H9 (cell line): ENCODE measurements at regions not wholly inside any gene's neighbourhood (a gene's known extent, or its start where the extent isn't known, plus 50 kb on each side); places are given as distances from the start of the nearest gene placed in this dataset.

Experiments used
- DNase-seq: peaks from one replicate; pipeline ENCODE4 v3.0.0-alpha.2; 2017
- H2AFZ ChIP-seq: one replicate; pipeline ENCODE4 v1.6.1; 2013; ENCODE audit warnings: mild to moderate bottlenecking, low read length, control low read depth, moderate library complexity
- H2AK5ac ChIP-seq: 2 replicates; pipeline ENCODE4 v1.6.1; 2013; ENCODE audit warnings: low read length, control low read depth, mixed read lengths; ENCODE audit not compliant: insufficient read length
- H2BK120ac ChIP-seq: one replicate; pipeline ENCODE4 v1.6.1; 2013; ENCODE audit warnings: low read depth, mild to moderate bottlenecking, low read length, control low read depth, inconsistent platforms; ENCODE audit not compliant: poor library complexity, severe bottlenecking
- H2BK12ac ChIP-seq: 2 replicates; pipeline ENCODE4 v1.6.1; 2013; ENCODE audit warnings: low read length, control low read depth, mixed read lengths, low read depth; ENCODE audit not compliant: insufficient read length
- H2BK15ac ChIP-seq: 2 replicates; pipeline ENCODE4 v1.6.1; 2013; ENCODE audit warnings: low read depth, low read length, control low read depth
- H2BK20ac ChIP-seq: one replicate; pipeline ENCODE4 v1.6.1; 2013; ENCODE audit warnings: low read depth, mild to moderate bottlenecking, low read length, control low read depth, inconsistent platforms; ENCODE audit not compliant: poor library complexity, severe bottlenecking
- H2BK5ac ChIP-seq: 2 replicates; pipeline ENCODE4 v1.6.1; 2013; ENCODE audit warnings: low read length, control low read depth, mixed read lengths; ENCODE audit not compliant: insufficient read length
- H3K14ac ChIP-seq: 2 replicates; pipeline ENCODE4 v1.6.1; 2013; ENCODE audit warnings: low read length, control low read depth; ENCODE audit not compliant: insufficient read depth
- H3K18ac ChIP-seq: 2 replicates; pipeline ENCODE4 v1.6.1; 2013; ENCODE audit warnings: low read depth, mild to moderate bottlenecking, mixed read lengths, low read length, control low read depth; ENCODE audit not compliant: insufficient read length
- H3K23ac ChIP-seq: 2 replicates; pipeline ENCODE4 v1.6.1; 2013; ENCODE audit warnings: low read length, control low read depth, mixed read lengths, low read depth; ENCODE audit not compliant: insufficient read length
- H3K23me2 ChIP-seq: 2 replicates; pipeline ENCODE4 v1.6.1; 2013; ENCODE audit warnings: low read depth, mild to moderate bottlenecking, mixed read lengths, low read length, control low read depth; ENCODE audit not compliant: insufficient read length, poor library complexity, severe bottlenecking
- H3K27ac ChIP-seq: 2 replicates; pipeline ENCODE4 v1.5.1; 2013; ENCODE audit warnings: low read length, control low read depth, mixed read lengths, low read depth; ENCODE audit not compliant: insufficient read length
- H3K27me3 ChIP-seq: 2 replicates; pipeline ENCODE4 v1.6.1; 2013; ENCODE audit warnings: low read length, control low read depth, inconsistent platforms; ENCODE audit not compliant: insufficient read depth
- H3K4ac ChIP-seq: 2 replicates; pipeline ENCODE4 v1.6.1; 2013; ENCODE audit warnings: low read depth, mild to moderate bottlenecking, control low read depth, inconsistent platforms, low read length, moderate library complexity
- H3K4me1 ChIP-seq: 2 replicates; pipeline ENCODE4 v1.6.1; 2013; ENCODE audit warnings: low read length, control low read depth, inconsistent platforms; ENCODE audit not compliant: insufficient read depth
- H3K4me2 ChIP-seq: 2 replicates; pipeline ENCODE4 v1.6.1; 2013; ENCODE audit warnings: low read length, control low read depth, mixed read lengths; ENCODE audit not compliant: insufficient read length, insufficient read depth
- H3K56ac ChIP-seq: 2 replicates; pipeline ENCODE4 v1.6.1; 2013; ENCODE audit warnings: low read depth, mild to moderate bottlenecking, mixed read lengths, low read length, control low read depth; ENCODE audit not compliant: insufficient read length
- H3K79me1 ChIP-seq: 2 replicates; pipeline ENCODE4 v1.6.1; 2013; ENCODE audit warnings: low read depth, mild to moderate bottlenecking, moderate library complexity, low read length, control low read depth, inconsistent platforms; ENCODE audit not compliant: insufficient read depth, poor library complexity, severe bottlenecking
- H3K79me2 ChIP-seq: 2 replicates; pipeline ENCODE4 v1.6.1; 2013; ENCODE audit warnings: low read length, control low read depth, inconsistent platforms; ENCODE audit not compliant: insufficient read depth
- H3K9ac ChIP-seq: 2 replicates; pipeline ENCODE4 v1.6.1; 2013; ENCODE audit warnings: low read length, control low read depth, mixed read lengths; ENCODE audit not compliant: insufficient read length; ENCODE audit errors: extremely low read depth
- H3K9me3 ChIP-seq: one replicate; pipeline ENCODE4 v1.6.1; 2013; ENCODE audit warnings: low read depth, low read length, inconsistent platforms; ENCODE audit not compliant: control insufficient read depth
- H3T11ph ChIP-seq: one replicate; pipeline ENCODE4 v1.6.1; 2013; ENCODE audit warnings: mild to moderate bottlenecking, low read length, control low read depth, inconsistent platforms
- H4K20me1 ChIP-seq: one replicate; pipeline ENCODE4 v1.6.1; 2013; ENCODE audit not compliant: control insufficient read depth, insufficient read length, insufficient read depth
- H4K5ac ChIP-seq: 2 replicates; pipeline ENCODE4 v1.6.1; 2013; ENCODE audit warnings: low read depth, mild to moderate bottlenecking, mixed read lengths, low read length, control low read depth; ENCODE audit not compliant: insufficient read length
- H4K8ac ChIP-seq: replicated peaks from 2 replicates; pipeline ENCODE4 v1.6.1; 2013; ENCODE audit warnings: low read length, control low read depth, mixed read lengths, low read depth; ENCODE audit not compliant: insufficient read length
- H4K91ac ChIP-seq: 2 replicates; pipeline ENCODE4 v1.6.1; 2013; ENCODE audit warnings: low read depth, mild to moderate bottlenecking, moderate library complexity, mixed read lengths, low read length, control low read depth; ENCODE audit not compliant: insufficient read length
- H3K27ac Mint-ChIP-seq, 3 experiments: 2 replicates in 2 of 3; 3 replicates in 1 of 3; pipeline ENCODE4 v1.8.0; 2020 to 2021; ENCODE audit warnings: mixed read lengths in 3 of 3, mild to moderate bottlenecking in 1 of 3, moderate library complexity in 1 of 3
- H3K27me3 Mint-ChIP-seq: 2 replicates; pipeline ENCODE4 v1.8.0; 2021; ENCODE audit warnings: low read depth, mild to moderate bottlenecking, moderate library complexity, mixed read lengths
- H3K36me3 Mint-ChIP-seq, 3 experiments: 2 replicates in 2 of 3; 3 replicates in 1 of 3; pipeline ENCODE4 v1.8.0; 2020 to 2021; ENCODE audit warnings: low read depth in 3 of 3, mixed read lengths in 3 of 3; ENCODE audit not compliant: insufficient read depth in 1 of 3
- H3K4me1 Mint-ChIP-seq, 2 experiments: 2 replicates each; pipeline ENCODE4 v1.8.0; 2020; ENCODE audit warnings: mixed read lengths in 2 of 2
- H3K4me3 Mint-ChIP-seq, 2 experiments: 2 replicates in 1 of 2; 3 replicates in 1 of 2; pipeline ENCODE4 v1.8.0; 2020 to 2021; ENCODE audit warnings: mild to moderate bottlenecking in 2 of 2, mixed read lengths in 2 of 2, moderate library complexity in 1 of 2
- H3K9me3 Mint-ChIP-seq, 2 experiments: 2 replicates in 1 of 2; 3 replicates in 1 of 2; pipeline ENCODE4 v1.8.0; 2020; ENCODE audit warnings: mild to moderate bottlenecking in 2 of 2, mixed read lengths in 2 of 2, moderate library complexity in 1 of 2
- WGBS: extraction: QIAGEN DNeasy Blood & Tissue Kit; methylation state at CpG from one replicate; pipeline ENCODE4 v1.1.7; 2013; ENCODE audit warnings: missing lambda C conversion rate, low lambda C conversion rate, mixed read lengths; ENCODE audit not compliant: insufficient read length; ENCODE audit errors: extremely low coverage; 5-methylcytosine and 5-hydroxymethylcytosine counted together
- TF ChIP-seq, protein P1 (sequence below): fragments of 200-600 bp; sonication (generic); conservative IDR thresholded peaks from 3 replicates; pipeline ENCODE4 v1.8.0; 2021; ENCODE audit warnings: antibody characterized with exemption, mild to moderate bottlenecking

DNA sequence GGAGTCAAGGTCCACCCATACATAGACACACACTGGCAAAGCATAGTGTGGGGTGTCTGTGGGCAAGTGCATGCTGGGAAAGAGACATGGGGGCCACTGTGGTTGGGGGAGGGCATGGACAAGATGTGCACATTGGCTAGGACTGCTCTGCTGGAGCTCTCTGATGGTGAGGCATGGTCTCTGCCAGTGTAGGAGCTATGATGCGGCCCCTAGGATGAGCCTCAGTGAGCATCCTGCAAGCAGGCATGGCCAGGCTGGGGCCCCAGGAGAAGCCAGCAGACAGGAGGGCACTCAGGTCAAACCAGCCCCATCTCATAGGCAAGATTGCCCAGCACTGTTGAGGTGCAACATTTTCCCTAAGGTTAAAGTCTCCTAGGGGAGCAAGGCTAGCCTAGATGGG lies 489.4 kb downstream of the DNAJB9 start:
- H3K79me2 ChIP-seq: no peaks in the 10 kb centered on the region
- no peaks in the 10 kb centered on the region for H3K36me3 Mint-ChIP-seq
- no peak overlapping the region for H3K18ac ChIP-seq
- H3K27me3 Mint-ChIP-seq: no peaks in the 10 kb centered on the region
- no CpG with 5 or more reads among the region's 1 CpG for WGBS
- no peak overlapping the region for H4K8ac ChIP-seq
- TF ChIP-seq, protein P1, sequence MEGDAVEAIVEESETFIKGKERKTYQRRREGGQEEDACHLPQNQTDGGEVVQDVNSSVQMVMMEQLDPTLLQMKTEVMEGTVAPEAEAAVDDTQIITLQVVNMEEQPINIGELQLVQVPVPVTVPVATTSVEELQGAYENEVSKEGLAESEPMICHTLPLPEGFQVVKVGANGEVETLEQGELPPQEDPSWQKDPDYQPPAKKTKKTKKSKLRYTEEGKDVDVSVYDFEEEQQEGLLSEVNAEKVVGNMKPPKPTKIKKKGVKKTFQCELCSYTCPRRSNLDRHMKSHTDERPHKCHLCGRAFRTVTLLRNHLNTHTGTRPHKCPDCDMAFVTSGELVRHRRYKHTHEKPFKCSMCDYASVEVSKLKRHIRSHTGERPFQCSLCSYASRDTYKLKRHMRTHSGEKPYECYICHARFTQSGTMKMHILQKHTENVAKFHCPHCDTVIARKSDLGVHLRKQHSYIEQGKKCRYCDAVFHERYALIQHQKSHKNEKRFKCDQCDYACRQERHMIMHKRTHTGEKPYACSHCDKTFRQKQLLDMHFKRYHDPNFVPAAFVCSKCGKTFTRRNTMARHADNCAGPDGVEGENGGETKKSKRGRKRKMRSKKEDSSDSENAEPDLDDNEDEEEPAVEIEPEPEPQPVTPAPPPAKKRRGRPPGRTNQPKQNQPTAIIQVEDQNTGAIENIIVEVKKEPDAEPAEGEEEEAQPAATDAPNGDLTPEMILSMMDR: no peak
- H3K14ac ChIP-seq: no peak overlapping the region
- H2BK120ac ChIP-seq: no peak overlapping the region
- no peak overlapping the region for H3K9ac ChIP-seq
- no peak overlapping the region for H2BK20ac ChIP-seq
- H4K91ac ChIP-seq: no peak overlapping the region
- no peak overlapping the region for H3K23ac ChIP-seq
- H3K4me1 ChIP-seq: no peaks in the 10 kb centered on the region
- H3K9me3 ChIP-seq: no peaks in the 10 kb centered on the region
- H3K23me2 ChIP-seq: no peaks in the 10 kb centered on the region
- no peak overlapping the region for H2AFZ ChIP-seq
- H3K9me3 Mint-ChIP-seq: no peaks in the 10 kb centered on the region
- H3K79me1 ChIP-seq: no peaks in the 10 kb centered on the region
- no peak overlapping the region for H3K56ac ChIP-seq
- H3K4me1 Mint-ChIP-seq: peaks cover 0 to 5% of the 10 kb centered on the region in 2 experiments; a peak in 2 of 4 replicates
- no peak overlapping the region for H2BK15ac ChIP-seq
- H2AK5ac ChIP-seq: no peak overlapping the region
- no peak overlapping the region for H3T11ph ChIP-seq
- H3K27me3 ChIP-seq: no peaks in the 10 kb centered on the region
- H2BK12ac ChIP-seq: no peak overlapping the region
- H2BK5ac ChIP-seq: no peak overlapping the region
- H4K5ac ChIP-seq: no peak overlapping the region
- DNase-seq: peak; percentile 25
- H3K4me3 Mint-ChIP-seq: no peak overlapping the region
- H3K4me2 ChIP-seq: no peak overlapping the region
- H3K27ac ChIP-seq: no peak overlapping the region
- no peak overlapping the region for H3K27ac Mint-ChIP-seq
- no peaks in the 10 kb centered on the region for H4K20me1 ChIP-seq
- no peak overlapping the region for H3K4ac ChIP-seq
